ENCODE measurements at regions not wholly inside any gene's neighbourhood (a gene's known extent, or its start where the extent isn't known, plus 50 kb on each side); places are given as distances from the start of the nearest gene placed in this dataset.

DNA sequence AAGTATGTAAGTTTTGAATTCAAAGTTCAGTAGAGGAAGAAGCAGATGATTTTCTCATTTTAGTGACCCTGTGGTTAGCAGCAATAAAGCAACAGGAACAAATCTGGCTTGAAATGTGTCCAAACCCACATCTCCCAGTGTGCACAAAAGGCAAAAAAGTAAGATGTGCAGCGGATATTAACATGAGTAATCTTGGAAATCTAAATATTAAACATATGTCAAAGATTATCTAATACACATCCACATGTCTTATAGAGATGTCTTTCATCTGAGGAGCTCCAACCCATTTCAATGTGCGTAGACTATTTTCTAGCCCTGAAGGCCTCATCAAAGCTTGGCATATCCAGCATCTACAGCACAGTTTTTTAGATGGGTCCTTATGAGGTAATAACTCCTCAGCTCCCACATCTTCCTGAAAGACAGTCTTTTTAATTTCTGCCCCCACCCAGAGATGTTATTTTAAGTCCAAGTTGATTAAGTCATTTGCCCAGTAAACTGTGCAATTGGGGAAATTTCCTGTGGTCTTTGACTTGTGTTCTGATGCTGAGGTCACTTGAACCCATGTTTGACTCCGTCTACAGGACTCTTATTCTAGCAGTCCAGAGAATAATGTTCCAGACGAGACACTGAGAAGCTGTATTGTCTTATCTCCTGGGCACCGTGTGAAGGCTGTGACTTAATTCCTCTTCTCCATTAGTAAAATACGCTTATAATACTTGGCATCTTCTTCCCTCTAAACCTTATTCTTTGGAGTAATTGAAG is 73.7 kb downstream of the LMO4 start:
- no peak for DNase-seq

DNA sequence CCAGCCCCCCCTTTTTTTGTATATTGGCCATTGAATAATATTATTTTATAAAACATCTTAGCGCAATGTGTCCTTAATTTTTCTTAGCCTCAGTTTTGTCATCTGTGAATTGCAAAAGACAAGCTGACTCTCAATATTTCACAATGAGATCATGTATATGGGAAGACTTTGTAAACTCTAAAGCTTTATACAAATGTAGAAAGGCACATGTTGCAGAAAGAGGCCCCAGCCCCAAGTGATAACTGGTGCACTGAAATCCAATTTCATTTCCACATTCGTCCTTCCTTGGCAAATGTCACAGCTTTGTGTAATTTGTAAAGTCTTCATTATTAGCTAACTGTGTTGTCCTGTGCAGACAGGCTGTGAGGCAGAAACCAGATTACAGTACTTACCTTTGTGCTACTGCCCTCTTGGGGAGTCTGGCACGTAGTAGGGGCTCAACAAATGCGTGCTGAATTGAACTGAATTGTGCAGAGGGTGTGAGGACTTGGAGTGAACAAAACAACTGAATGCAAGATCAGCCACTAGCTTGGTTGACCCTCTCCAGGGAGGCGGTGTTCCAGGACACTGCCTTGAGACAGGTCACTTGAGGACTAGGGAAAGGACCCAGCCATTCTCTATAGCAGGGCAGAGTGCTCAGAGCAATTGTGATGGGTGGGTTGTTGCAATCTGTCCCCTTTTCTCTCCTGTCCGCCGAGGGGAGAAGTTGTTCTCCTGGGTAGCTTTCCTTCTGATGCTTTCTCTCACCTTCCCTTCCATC is 74.6 kb downstream of the LMO4 start:
- Histone ChIP-seq H3K79me1 (replicated peaks; ENCODE audit: low read length, poor library complexity, severe bottlenecking) (no peaks in the 10 kb centered on the region), H3K36me3 (ENCODE audit: control insufficient read depth in 1 of 2, insufficient read depth in 2 of 2, low read depth in 1 of 2, low read length in 2 of 2) (no peaks in the 10 kb centered on the region), H2AFZ (ENCODE audit: low read depth, low read length) (no peak overlapping the region), H3K9ac (ENCODE audit: low read length) (no peak overlapping the region), H3K4me3 (ENCODE audit: insufficient read depth in 1 of 2, low read depth in 1 of 2, low read length in 2 of 2) (peak overlapping the region in 1 of 2 experiments; percentile 25), H3K4me2 (ENCODE audit: low read length, poor library complexity, severe bottlenecking) (no peak overlapping the region), H4K8ac (ENCODE audit: low read length) (no peak overlapping the region), H3K27ac (ENCODE audit: low read length, poor library complexity, severe bottlenecking) (no peak overlapping the region), H3K23ac (ENCODE audit: low read length in 2 of 2) (no peak overlapping the region), H2BK12ac (ENCODE audit: low read length in 2 of 2) (no peak overlapping the region), H3K18ac (ENCODE audit: low read depth in 1 of 2, low read length in 2 of 2) (no peak overlapping the region), H4K91ac (ENCODE audit: low read length) (no peak overlapping the region), H3K27me3 (ENCODE audit: control insufficient read depth in 1 of 2, insufficient read depth in 1 of 2, low read length in 2 of 2) (no peaks in the 10 kb centered on the region), H2BK5ac (ENCODE audit: low read depth, low read length, poor library complexity, severe bottlenecking) (no peak overlapping the region), H2BK15ac (ENCODE audit: low read depth, poor library complexity, severe bottlenecking) (no peak overlapping the region), H3K4me1 (ENCODE audit: control insufficient read depth, insufficient read depth, low read depth, low read length) (no peaks in the 10 kb centered on the region), H3K9me3 (ENCODE audit: control insufficient read depth, low read length) (no peaks in the 10 kb centered on the region), H3K4ac (ENCODE audit: low read depth in 1 of 2, low read length in 2 of 2) (no peak overlapping the region), H3K14ac (ENCODE audit: low read length in 2 of 2) (no peak overlapping the region), H2BK120ac (ENCODE audit: low read depth, low read length) (no peak overlapping the region), H2AK5ac (ENCODE audit: low read length, severe bottlenecking) (no peak overlapping the region)
- WGBS = 84% methylated on average over 3 of the region's 7 CpGs
- DNase-seq = no peak

More for the DNA sequence above, 73.7 kb downstream of the LMO4 start:
- H3K27me3 ChIP-seq (ENCODE audit: control insufficient read depth in 1 of 2, insufficient read depth in 1 of 2, low read length in 2 of 2) = no peaks in the 10 kb centered on the region
- H3K18ac ChIP-seq (ENCODE audit: low read depth in 1 of 2, low read length in 2 of 2) = no peak overlapping the region
- no peaks in the 10 kb centered on the region for H3K4me1 ChIP-seq (ENCODE audit: control insufficient read depth, insufficient read depth, low read depth, low read length)
- 86% methylated on average over 2 of the region's 6 CpGs for WGBS
- no peak overlapping the region for H3K4ac ChIP-seq (ENCODE audit: low read depth in 1 of 2, low read length in 2 of 2)
- peak overlapping the region in 1 of 2 experiments; percentile 25 for H3K4me3 ChIP-seq (ENCODE audit: insufficient read depth in 1 of 2, low read depth in 1 of 2, low read length in 2 of 2)
- no peak overlapping the region for H3K27ac ChIP-seq (ENCODE audit: low read length, poor library complexity, severe bottlenecking)
- no peaks in the 10 kb centered on the region for H3K79me1 ChIP-seq (replicated peaks; ENCODE audit: low read length, poor library complexity, severe bottlenecking)
- no peak overlapping the region for H3K9ac ChIP-seq (ENCODE audit: low read length)
- no peak overlapping the region for H2AFZ ChIP-seq (ENCODE audit: low read depth, low read length)
- no peak overlapping the region for H4K91ac ChIP-seq (ENCODE audit: low read length)
- H3K23ac ChIP-seq (ENCODE audit: low read length in 2 of 2) = no peak overlapping the region
- H2BK120ac ChIP-seq (ENCODE audit: low read depth, low read length) = no peak overlapping the region
- no peaks in the 10 kb centered on the region for H3K36me3 ChIP-seq (ENCODE audit: control insufficient read depth in 1 of 2, insufficient read depth in 2 of 2, low read depth in 1 of 2, low read length in 2 of 2)
- H2BK15ac ChIP-seq (ENCODE audit: low read depth, poor library complexity, severe bottlenecking) = no peak overlapping the region
- H2AK5ac ChIP-seq (ENCODE audit: low read length, severe bottlenecking) = no peak overlapping the region
- H2BK5ac ChIP-seq (ENCODE audit: low read depth, low read length, poor library complexity, severe bottlenecking) = no peak overlapping the region
- H2BK12ac ChIP-seq (ENCODE audit: low read length in 2 of 2) = no peak overlapping the region
- H3K4me2 ChIP-seq (ENCODE audit: low read length, poor library complexity, severe bottlenecking) = no peak overlapping the region
- H4K8ac ChIP-seq (ENCODE audit: low read length) = no peak overlapping the region
- H3K14ac ChIP-seq (ENCODE audit: low read length in 2 of 2) = no peak overlapping the region
- no peaks in the 10 kb centered on the region for H3K9me3 ChIP-seq (ENCODE audit: control insufficient read depth, low read length)

DNA sequence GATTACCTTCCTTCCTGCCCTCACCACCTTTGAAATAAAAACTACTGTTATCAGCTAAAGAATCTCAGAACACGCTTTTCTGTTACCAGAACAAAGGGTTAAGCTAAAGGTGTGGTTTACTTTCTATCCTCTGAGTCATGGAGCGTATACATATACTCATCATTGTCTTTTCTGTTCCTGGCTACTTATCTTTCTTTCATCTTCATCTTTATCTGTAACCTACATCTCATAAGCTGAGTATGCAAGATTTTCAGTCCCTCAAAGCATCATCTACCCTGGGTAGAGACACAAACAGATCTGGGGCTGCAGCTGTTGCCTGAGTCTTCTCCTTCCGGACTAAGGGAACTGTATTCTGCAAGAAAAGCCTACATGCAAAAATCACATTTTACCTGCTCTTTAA is 75.6 kb downstream of the LMO4 start:
- DNase-seq = no peak
- no peak overlapping the region for H2BK12ac ChIP-seq (ENCODE audit: low read length in 2 of 2)
- no peaks in the 10 kb centered on the region for H3K79me1 ChIP-seq (replicated peaks; ENCODE audit: low read length, poor library complexity, severe bottlenecking)
- H3K14ac ChIP-seq (ENCODE audit: low read length in 2 of 2) = no peak overlapping the region
- no peak overlapping the region for H3K18ac ChIP-seq (ENCODE audit: low read depth in 1 of 2, low read length in 2 of 2)
- WGBS = 71% methylated on average over 3 of the region's 3 CpGs
- H2BK5ac ChIP-seq (ENCODE audit: low read depth, low read length, poor library complexity, severe bottlenecking) = no peak overlapping the region
- no peak overlapping the region for H3K27ac ChIP-seq (ENCODE audit: low read length, poor library complexity, severe bottlenecking)
- no peaks in the 10 kb centered on the region for H3K36me3 ChIP-seq (ENCODE audit: control insufficient read depth in 1 of 2, insufficient read depth in 2 of 2, low read depth in 1 of 2, low read length in 2 of 2)
- H3K23ac ChIP-seq (ENCODE audit: low read length in 2 of 2) = no peak overlapping the region
- no peak overlapping the region for H2AK5ac ChIP-seq (ENCODE audit: low read length, severe bottlenecking)
- no peaks in the 10 kb centered on the region for H3K27me3 ChIP-seq (ENCODE audit: control insufficient read depth in 1 of 2, insufficient read depth in 1 of 2, low read length in 2 of 2)
- H2BK15ac ChIP-seq (ENCODE audit: low read depth, poor library complexity, severe bottlenecking) = no peak overlapping the region
- H3K4ac ChIP-seq (ENCODE audit: low read depth in 1 of 2, low read length in 2 of 2) = no peak overlapping the region
- H3K9ac ChIP-seq (ENCODE audit: low read length) = no peak overlapping the region
- H2AFZ ChIP-seq (ENCODE audit: low read depth, low read length) = no peak overlapping the region
- no peaks in the 10 kb centered on the region for H3K4me1 ChIP-seq (ENCODE audit: control insufficient read depth, insufficient read depth, low read depth, low read length)
- H3K4me2 ChIP-seq (ENCODE audit: low read length, poor library complexity, severe bottlenecking) = no peak overlapping the region
- no peak overlapping the region for H3K4me3 ChIP-seq (ENCODE audit: insufficient read depth in 1 of 2, low read depth in 1 of 2, low read length in 2 of 2)
- H4K91ac ChIP-seq (ENCODE audit: low read length) = no peak overlapping the region
- no peak overlapping the region for H2BK120ac ChIP-seq (ENCODE audit: low read depth, low read length)
- no peaks in the 10 kb centered on the region for H3K9me3 ChIP-seq (ENCODE audit: control insufficient read depth, low read length)
- H4K8ac ChIP-seq (ENCODE audit: low read length) = no peak overlapping the region

DNA sequence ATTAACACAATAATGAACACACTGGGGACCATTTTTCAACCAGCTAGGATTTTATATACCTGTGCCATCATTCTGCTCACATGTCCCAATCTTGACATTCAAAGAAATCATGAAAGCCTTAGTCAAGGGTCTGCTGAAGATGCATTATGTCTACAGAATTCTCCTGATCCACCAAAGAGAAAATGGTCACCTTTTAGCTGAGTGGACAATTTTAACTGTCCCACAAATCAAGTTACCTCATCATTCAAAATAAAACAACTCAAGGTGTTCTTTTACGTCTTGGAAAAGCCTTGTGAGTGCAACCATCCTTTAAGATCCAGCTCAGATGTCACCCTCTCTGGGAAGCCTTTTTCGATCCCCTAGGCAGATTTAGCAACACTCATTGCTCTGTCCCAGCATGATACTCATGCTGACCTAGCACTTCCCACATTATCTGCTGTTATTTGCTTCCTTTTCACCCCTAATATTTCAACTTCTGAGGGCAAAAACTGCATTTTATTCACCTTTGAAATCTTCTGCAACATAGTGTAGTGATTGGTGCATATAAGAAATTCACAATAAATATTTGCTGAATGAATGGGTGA is 80.1 kb downstream of the LMO4 start:
- Histone ChIP-seq H2BK12ac (ENCODE audit: low read length in 2 of 2) (no peak overlapping the region), H3K9ac (ENCODE audit: low read length) (no peak overlapping the region), H2AK5ac (ENCODE audit: low read length, severe bottlenecking) (no peak overlapping the region), H4K91ac (ENCODE audit: low read length) (no peak overlapping the region), H3K18ac (ENCODE audit: low read depth in 1 of 2, low read length in 2 of 2) (no peak overlapping the region), H2BK5ac (ENCODE audit: low read depth, low read length, poor library complexity, severe bottlenecking) (no peak overlapping the region), H3K9me3 (ENCODE audit: control insufficient read depth, low read length) (no peaks in the 10 kb centered on the region), H3K23ac (ENCODE audit: low read length in 2 of 2) (no peak overlapping the region), H3K4me2 (ENCODE audit: low read length, poor library complexity, severe bottlenecking) (no peak overlapping the region), H3K79me1 (replicated peaks; ENCODE audit: low read length, poor library complexity, severe bottlenecking) (no peaks in the 10 kb centered on the region), H3K4me3 (ENCODE audit: insufficient read depth in 1 of 2, low read depth in 1 of 2, low read length in 2 of 2) (no peak overlapping the region), H2BK120ac (ENCODE audit: low read depth, low read length) (no peak overlapping the region), H3K27me3 (ENCODE audit: control insufficient read depth in 1 of 2, insufficient read depth in 1 of 2, low read length in 2 of 2) (no peaks in the 10 kb centered on the region), H2AFZ (ENCODE audit: low read depth, low read length) (no peak overlapping the region), H3K27ac (ENCODE audit: low read length, poor library complexity, severe bottlenecking) (no peak overlapping the region), H3K14ac (ENCODE audit: low read length in 2 of 2) (no peak overlapping the region), H3K4ac (ENCODE audit: low read depth in 1 of 2, low read length in 2 of 2) (no peak overlapping the region), H2BK15ac (ENCODE audit: low read depth, poor library complexity, severe bottlenecking) (no peak overlapping the region), H4K8ac (ENCODE audit: low read length) (no peak overlapping the region), H3K36me3 (ENCODE audit: control insufficient read depth in 1 of 2, insufficient read depth in 2 of 2, low read depth in 1 of 2, low read length in 2 of 2) (no peaks in the 10 kb centered on the region), H3K4me1 (ENCODE audit: control insufficient read depth, insufficient read depth, low read depth, low read length) (no peaks in the 10 kb centered on the region)
- DNase-seq = no peak
- WGBS = 74% methylated on average over 2 of the region's 2 CpGs
